ENCODE measurements at regions not wholly inside any gene's neighbourhood (a gene's known extent, or its start where the extent isn't known, plus 50 kb on each side); places are given as distances from the start of the nearest gene placed in this dataset.

DNA sequence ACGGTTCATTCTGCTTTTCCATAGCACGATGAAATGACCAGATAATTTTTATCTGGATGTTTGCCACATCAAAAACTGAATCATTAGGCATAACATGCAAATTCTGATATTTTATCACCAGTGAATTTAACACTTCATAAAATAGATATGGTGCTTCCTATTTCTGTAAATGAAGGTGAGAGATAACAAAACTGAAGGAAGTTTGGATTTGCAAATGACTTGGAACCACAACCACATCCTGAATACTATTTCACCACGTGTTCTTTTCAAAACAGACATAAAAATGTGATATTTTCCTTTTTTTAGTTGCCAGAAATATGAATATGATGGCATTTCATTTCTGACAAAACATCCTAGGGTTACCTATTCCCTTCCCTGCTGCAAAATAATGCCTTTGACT is 146.1 kb downstream of the EDN1 start:
- H3K4me3 ChIP-seq: no peak overlapping the region
- H3K9me3 ChIP-seq: no peaks in the 10 kb centered on the region
- no peak for TF ChIP-seq CTCF (IDR thresholded peaks at IDR 0.05)
- H3K36me3 ChIP-seq: no peaks in the 10 kb centered on the region
- no peaks in the 10 kb centered on the region for H3K4me1 ChIP-seq
- no peaks in the 10 kb centered on the region for H3K27me3 ChIP-seq
- DNase-seq (ENCODE audit: low spot score in 2 of 2): no peak
- no peak overlapping the region for H3K27ac ChIP-seq
- intact Hi-C loops (cut with DNase I; ENCODE audit: low total_unique reads): no loop called here

DNA sequence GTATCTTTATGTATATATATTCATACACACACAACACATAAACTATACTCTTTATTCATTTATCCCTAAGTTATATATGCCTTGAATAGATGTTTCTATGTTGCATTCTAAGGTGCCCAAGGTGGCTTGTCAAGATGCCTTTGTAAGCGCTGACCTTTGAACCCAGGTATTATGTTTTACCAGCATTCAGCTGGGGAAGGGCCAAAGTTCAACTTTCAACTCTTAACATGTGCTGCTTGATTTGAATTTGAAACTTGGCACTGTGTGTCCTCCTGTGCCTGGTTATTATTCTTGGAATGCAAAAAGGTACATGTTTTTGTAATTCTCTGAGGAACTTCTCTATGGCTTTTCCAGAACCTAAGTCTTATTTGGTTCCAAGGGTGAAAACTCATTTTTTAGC is 146.5 kb downstream of the EDN1 start:
- no peak overlapping the region for H3K4me3 ChIP-seq
- intact Hi-C loops (cut with DNase I; ENCODE audit: low total_unique reads): no loop called here
- TF ChIP-seq POLR2AphosphoS5 (IDR thresholded peaks at IDR 0.05) (no peak), POLR2A (IDR thresholded peaks at IDR 0.05) (no peak), CTCF (IDR thresholded peaks at IDR 0.05) (no peak)

DNA sequence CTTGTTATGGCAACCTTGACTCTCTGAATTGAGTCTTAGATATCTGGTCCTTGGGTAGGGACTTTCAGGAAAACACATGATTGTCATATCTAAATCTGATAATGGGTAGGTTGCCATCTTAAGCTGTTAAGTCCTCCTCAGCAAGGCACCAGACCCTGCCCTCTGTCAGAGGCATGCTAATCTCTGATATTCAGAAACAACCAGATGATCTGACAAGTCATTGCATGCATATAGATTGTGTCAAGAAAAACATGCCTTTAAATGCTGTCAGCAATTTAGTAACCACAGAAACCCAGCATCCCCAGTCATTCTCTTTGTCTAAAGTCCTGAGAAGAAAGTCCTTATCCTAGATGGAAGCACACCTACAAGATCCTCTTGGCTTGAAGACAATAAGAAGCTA is 149.1 kb downstream of the EDN1 start:
- no peak overlapping the region for H3K27ac ChIP-seq
- no peaks in the 10 kb centered on the region for H3K4me1 ChIP-seq
- H3K9me3 ChIP-seq: no peaks in the 10 kb centered on the region
- no peaks in the 10 kb centered on the region for H3K27me3 ChIP-seq
- H3K36me3 ChIP-seq: no peaks in the 10 kb centered on the region
- intact Hi-C loops (cut with DNase I; ENCODE audit: low total_unique reads): no loop called here
- DNase-seq (ENCODE audit: low spot score in 2 of 2): no peak
- TF ChIP-seq CTCF (IDR thresholded peaks at IDR 0.05): no peak
- TF ChIP-seq POLR2A (IDR thresholded peaks at IDR 0.05): no peak
- H3K4me3 ChIP-seq: no peak overlapping the region

More for the DNA sequence above, 146.5 kb downstream of the EDN1 start:
- Histone ChIP-seq H3K27me3 (no peaks in the 10 kb centered on the region), H3K4me1 (no peaks in the 10 kb centered on the region), H3K27ac (no peak overlapping the region), H3K36me3 (no peaks in the 10 kb centered on the region), H3K9me3 (no peaks in the 10 kb centered on the region)
- DNase-seq (ENCODE audit: low spot score in 2 of 2): no peak

- H3K4me3 ChIP-seq: no peak overlapping the region
- no peak for TF ChIP-seq POLR2AphosphoS5 (IDR thresholded peaks at IDR 0.05)
- no peak for TF ChIP-seq POLR2A (IDR thresholded peaks at IDR 0.05)
- TF ChIP-seq CTCF (IDR thresholded peaks at IDR 0.05): no peak
- intact Hi-C loops (cut with DNase I; ENCODE audit: low total_unique reads): no loop called here
- DNase-seq (ENCODE audit: low spot score in 2 of 2): no peak
- H3K4me1 ChIP-seq: no peaks in the 10 kb centered on the region
- no peaks in the 10 kb centered on the region for H3K9me3 ChIP-seq
- H3K27ac ChIP-seq: no peak overlapping the region
- H3K36me3 ChIP-seq: no peaks in the 10 kb centered on the region
- H3K27me3 ChIP-seq: no peaks in the 10 kb centered on the region
Measured at GRCh38 chr6:12440981-12441380, 150.8 kb downstream of the EDN1 start.

DNA sequence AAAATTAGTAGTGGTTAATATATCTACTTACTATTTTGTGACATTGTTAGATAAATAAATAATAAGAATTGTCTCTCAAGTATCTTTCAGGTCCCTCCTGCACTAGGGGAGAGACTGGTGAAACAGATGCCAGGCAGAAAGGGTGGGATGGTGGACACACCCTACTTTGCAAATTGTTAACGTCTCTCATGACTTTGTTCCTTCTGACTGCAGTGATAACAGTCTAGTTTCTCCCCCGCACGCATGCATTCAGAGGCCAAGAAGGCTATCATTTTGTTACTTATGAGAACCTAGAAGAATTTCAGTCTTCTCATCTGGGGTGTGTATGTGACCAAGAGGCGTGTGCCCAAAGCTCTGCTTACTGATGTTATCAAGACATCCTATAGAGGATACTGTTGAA is 152.3 kb downstream of the EDN1 start:
- H3K4me1 ChIP-seq: no peaks in the 10 kb centered on the region
- no peak overlapping the region for H3K27ac ChIP-seq
- intact Hi-C loops (cut with DNase I; ENCODE audit: low total_unique reads): no loop called here
- no peaks in the 10 kb centered on the region for H3K36me3 ChIP-seq
- H3K4me3 ChIP-seq: no peak overlapping the region
- no peaks in the 10 kb centered on the region for H3K9me3 ChIP-seq
- no peak for DNase-seq (ENCODE audit: low spot score in 2 of 2)
- no peaks in the 10 kb centered on the region for H3K27me3 ChIP-seq
- no peak for TF ChIP-seq CTCF (IDR thresholded peaks at IDR 0.05)
- TF ChIP-seq POLR2A (IDR thresholded peaks at IDR 0.05): no peak
- TF ChIP-seq POLR2AphosphoS5 (IDR thresholded peaks at IDR 0.05): no peak

All from breast epithelium (tissue), 4 donors.